Stomach (tissue), 4 donors: ENCODE measurements at regions not wholly inside any gene's neighbourhood (a gene's known extent, or its start where the extent isn't known, plus 50 kb on each side); places are given as distances from the start of the nearest gene placed in this dataset.

Experiments
- EP300 ChIP-seq: sonication (generic); formaldehyde crosslinking; IDR thresholded peaks from one replicate; pipeline ENCODE4 v1.6.1; 2017; ENCODE audit warnings: antibody characterized with exemption
- POLR2AphosphoS5 ChIP-seq, 3 donors: sonication (generic); formaldehyde crosslinking; IDR thresholded peaks; one replicate each; pipeline ENCODE4 v1.6.1; 2016; ENCODE audit warnings: antibody characterized with exemption in 3 of 3
- TF ChIP-seq, protein P1 (sequence below), 7 experiments: fragments of 450-650 bp in 4 of 7; fragments of 200-600 bp in 3 of 7; sonication (generic) in 3 of 7; IDR thresholded peaks; one replicate each; pipeline ENCODE4 v1.5.1; 2016 to 2019; ENCODE audit warnings: antibody characterized with exemption in 7 of 7, control low read depth in 2 of 7, mild to moderate bottlenecking in 1 of 7

DNA sequence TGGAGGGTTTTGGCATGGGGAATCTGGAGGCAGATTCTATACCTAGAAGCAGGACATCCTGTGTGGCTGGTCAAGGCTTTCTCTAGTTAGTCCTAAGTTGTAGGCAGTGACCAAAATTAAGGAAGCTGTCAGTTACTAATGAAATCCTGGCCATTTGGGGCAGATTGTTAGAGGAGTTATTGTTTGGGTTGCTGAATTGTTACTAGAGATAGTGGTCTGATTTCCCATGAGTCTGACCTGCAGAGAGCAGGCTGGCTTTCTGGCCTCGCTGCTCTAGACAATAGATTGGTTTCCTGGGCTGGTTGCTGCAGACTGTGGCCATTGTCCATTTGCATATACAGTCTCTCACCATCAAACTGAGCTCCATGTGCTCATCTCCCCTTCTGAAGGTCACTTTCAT, 205.0 kb upstream of the SASH1 start:
- TF ChIP-seq, protein P1, sequence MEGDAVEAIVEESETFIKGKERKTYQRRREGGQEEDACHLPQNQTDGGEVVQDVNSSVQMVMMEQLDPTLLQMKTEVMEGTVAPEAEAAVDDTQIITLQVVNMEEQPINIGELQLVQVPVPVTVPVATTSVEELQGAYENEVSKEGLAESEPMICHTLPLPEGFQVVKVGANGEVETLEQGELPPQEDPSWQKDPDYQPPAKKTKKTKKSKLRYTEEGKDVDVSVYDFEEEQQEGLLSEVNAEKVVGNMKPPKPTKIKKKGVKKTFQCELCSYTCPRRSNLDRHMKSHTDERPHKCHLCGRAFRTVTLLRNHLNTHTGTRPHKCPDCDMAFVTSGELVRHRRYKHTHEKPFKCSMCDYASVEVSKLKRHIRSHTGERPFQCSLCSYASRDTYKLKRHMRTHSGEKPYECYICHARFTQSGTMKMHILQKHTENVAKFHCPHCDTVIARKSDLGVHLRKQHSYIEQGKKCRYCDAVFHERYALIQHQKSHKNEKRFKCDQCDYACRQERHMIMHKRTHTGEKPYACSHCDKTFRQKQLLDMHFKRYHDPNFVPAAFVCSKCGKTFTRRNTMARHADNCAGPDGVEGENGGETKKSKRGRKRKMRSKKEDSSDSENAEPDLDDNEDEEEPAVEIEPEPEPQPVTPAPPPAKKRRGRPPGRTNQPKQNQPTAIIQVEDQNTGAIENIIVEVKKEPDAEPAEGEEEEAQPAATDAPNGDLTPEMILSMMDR (IDR thresholded peaks at IDR 0.05): no peak
- TF ChIP-seq POLR2AphosphoS5 (IDR thresholded peaks at IDR 0.05): no peak
- TF ChIP-seq EP300: no peak
